ENCODE measurements at regions not wholly inside any gene's neighbourhood (a gene's known extent, or its start where the extent isn't known, plus 50 kb on each side); places are given as distances from the start of the nearest gene placed in this dataset.
"Not testable (repeated sequence)": the region's sequence is repeated elsewhere in the genome, so short reads cannot be mapped to it uniquely, and the experiment has no call there.

DNA sequence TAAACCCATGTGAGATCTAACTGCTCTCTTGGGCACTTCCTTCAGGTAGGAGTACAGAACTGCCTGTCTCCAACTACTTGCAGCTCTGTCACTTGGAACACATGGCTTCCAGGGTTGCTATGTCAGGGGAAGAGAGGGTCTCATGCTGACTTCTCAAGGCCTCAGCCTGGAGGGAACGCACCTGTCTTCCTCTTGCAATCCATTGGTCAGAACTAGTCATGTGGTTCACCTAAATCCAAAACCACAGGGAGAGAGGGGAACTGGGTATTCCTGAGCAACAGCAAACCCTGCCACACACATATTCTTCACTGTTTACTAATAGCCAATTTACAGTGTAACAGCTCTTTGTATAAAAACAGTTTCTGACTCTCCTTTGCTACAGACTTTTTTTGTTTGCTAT lies 206.1 kb downstream of the KCNJ2 start:
- TF ChIP-seq, protein P1, sequence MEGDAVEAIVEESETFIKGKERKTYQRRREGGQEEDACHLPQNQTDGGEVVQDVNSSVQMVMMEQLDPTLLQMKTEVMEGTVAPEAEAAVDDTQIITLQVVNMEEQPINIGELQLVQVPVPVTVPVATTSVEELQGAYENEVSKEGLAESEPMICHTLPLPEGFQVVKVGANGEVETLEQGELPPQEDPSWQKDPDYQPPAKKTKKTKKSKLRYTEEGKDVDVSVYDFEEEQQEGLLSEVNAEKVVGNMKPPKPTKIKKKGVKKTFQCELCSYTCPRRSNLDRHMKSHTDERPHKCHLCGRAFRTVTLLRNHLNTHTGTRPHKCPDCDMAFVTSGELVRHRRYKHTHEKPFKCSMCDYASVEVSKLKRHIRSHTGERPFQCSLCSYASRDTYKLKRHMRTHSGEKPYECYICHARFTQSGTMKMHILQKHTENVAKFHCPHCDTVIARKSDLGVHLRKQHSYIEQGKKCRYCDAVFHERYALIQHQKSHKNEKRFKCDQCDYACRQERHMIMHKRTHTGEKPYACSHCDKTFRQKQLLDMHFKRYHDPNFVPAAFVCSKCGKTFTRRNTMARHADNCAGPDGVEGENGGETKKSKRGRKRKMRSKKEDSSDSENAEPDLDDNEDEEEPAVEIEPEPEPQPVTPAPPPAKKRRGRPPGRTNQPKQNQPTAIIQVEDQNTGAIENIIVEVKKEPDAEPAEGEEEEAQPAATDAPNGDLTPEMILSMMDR (IDR thresholded peaks at IDR 0.05; ENCODE audit: insufficient read depth, low read depth, low read length, missing control alignments) = no peak
- H3K4me3 ChIP-seq (ENCODE audit: low read length) = no peak overlapping the region
- DNase-seq (ENCODE audit: low read depth) = no peak

- TF ChIP-seq, protein P1 (IDR thresholded peaks at IDR 0.05; ENCODE audit: insufficient read depth, low read depth, low read length, missing control alignments) = no peak
- no peak overlapping the region for H3K4me3 ChIP-seq (ENCODE audit: low read length)
- no peak for DNase-seq (ENCODE audit: low read depth)
These were observed 206.8 kb downstream of the KCNJ2 start for GRCh38 chr17:70375813-70376770.

GRCh38 chr17:70377654-70378053 lies 208.3 kb downstream of the KCNJ2 start:
- TF ChIP-seq, protein P1 (IDR thresholded peaks at IDR 0.05; ENCODE audit: insufficient read depth, low read depth, low read length, missing control alignments) = no peak
- H3K4me3 ChIP-seq (ENCODE audit: low read length) = no peak overlapping the region
- no peak for DNase-seq (ENCODE audit: low read depth)

DNA sequence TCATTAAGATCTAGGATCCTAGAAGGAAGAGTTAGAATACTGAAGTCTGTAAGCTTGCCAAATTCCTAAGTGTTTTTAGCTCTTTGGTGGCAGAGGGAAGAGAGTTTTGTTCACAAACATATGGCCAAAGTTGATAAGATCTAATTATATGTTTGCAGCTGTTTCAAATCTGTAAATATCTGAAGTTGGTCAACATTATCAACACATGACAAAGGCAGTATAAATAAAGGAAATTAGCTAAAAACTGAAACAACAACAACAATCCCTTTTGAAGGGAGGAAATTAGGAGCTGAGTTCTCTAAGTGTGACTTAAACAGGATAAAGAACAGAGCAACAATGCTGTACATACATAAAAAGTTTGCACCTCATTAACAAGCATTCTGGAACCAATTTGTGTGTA lies 208.7 kb downstream of the KCNJ2 start:
- TF ChIP-seq, protein P1 (IDR thresholded peaks at IDR 0.05; ENCODE audit: insufficient read depth, low read depth, low read length, missing control alignments) = no peak
- H3K4me3 ChIP-seq (ENCODE audit: low read length) = no peak overlapping the region
- DNase-seq (ENCODE audit: low read depth) = no peak

GRCh38 chr17:70379945-70380344 lies 210.6 kb downstream of the KCNJ2 start:
- TF ChIP-seq, protein P1 (IDR thresholded peaks at IDR 0.05; ENCODE audit: insufficient read depth, low read depth, low read length, missing control alignments) = no peak
- DNase-seq (ENCODE audit: low read depth) = no peak
- no peak overlapping the region for H3K4me3 ChIP-seq (ENCODE audit: low read length)

DNA sequence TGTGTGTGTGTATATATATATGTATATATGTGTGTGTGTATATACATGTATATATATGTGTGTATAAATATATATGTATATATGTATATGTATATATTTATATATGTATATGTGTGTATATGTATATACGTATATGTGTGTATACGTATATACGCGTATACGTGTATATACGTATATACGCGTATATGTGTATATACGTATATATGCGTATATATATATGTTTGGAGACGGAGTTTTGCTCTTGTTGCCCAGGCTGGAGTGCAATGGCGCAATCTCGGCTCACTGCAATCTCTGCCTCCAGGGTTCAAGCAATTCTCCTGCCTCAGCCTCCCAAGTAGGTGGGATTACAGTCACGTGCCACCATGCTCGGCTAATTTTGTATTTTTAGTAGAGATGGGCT lies 212.6 kb downstream of the KCNJ2 start:
- not testable (repeated sequence) for DNase-seq (ENCODE audit: low read depth); H3K4me3 ChIP-seq (ENCODE audit: low read length)

DNA sequence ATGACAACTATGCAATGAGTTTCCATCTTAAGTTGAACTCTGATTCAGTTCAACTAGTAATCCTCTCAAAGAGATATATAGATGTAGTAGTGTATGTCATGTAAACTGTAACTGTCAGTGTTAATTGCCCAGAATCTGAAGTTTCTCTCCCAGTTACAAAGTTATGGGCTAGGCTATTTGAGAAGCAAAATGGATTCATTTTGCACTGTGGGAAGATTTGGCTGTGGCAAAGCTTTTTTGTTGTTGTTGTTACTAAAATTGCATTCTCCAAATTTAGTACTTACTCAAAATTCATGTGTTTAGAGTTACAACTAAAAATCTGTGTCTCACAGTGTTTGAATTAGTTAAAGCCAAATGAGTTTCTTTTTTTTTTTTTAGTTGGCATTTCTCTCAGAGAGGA lies 219.0 kb downstream of the KCNJ2 start:
- DNase-seq (ENCODE audit: low read depth) = no peak
- H3K4me3 ChIP-seq (ENCODE audit: low read length) = no peak overlapping the region
- TF ChIP-seq, protein P1 (IDR thresholded peaks at IDR 0.05; ENCODE audit: insufficient read depth, low read depth, low read length, missing control alignments) = no peak

DNA sequence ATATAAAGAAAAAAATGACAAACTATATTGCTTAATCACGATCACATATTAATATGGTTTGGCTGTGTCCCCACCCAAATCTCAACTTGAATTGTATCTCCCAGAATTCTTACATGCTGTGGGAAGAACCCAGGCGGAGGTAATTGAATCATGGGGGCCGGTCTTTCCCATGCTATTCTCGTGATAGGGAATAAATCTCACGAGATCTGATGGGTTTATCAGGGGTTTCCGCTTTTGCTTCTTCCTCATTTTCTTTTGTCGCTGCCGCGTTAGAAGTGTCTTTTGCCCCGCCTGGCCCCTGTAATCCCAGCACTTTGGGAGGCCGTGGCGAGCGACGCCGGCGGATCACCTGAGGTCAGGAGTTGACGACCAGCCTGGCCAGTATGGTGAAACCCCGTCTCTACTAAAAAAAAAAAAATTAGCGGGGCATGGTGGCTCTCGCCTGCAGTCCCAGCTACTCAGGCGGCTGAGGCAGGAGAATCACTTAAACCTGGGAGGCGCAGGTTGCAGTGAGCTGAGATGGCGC lies 220.0 kb downstream of the KCNJ2 start:
- DNase-seq (ENCODE audit: low read depth); H3K4me3 ChIP-seq (ENCODE audit: low read length): not testable (repeated sequence)
